ENCODE measurements at regions not wholly inside any gene's neighbourhood (a gene's known extent, or its start where the extent isn't known, plus 50 kb on each side); places are given as distances from the start of the nearest gene placed in this dataset.
"Not testable (repeated sequence)": the region's sequence is repeated elsewhere in the genome, so short reads cannot be mapped to it uniquely, and the experiment has no call there.

DNA sequence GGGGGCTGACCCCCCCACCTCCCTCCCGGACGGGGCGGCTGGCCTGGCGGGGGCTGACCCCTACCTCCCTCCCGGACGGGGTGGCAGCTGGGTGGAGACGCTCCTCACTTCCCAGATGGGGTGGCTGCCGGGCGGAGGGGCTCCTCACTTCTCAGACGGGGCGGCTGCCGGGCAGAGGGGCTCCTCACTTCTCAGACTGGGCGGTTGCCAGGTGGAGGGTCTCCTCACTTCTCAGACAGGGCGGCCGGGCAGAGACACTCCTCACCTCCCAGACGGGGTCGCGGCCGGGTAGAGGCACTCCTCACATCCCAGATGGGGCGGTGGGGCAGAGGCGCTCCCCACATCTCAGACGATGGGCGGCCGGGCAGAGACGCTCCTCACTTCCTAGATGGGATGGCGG is 435.1 kb downstream of the RPS24 start:
- not testable (repeated sequence) for TF ChIP-seq EP300, POLR2AphosphoS5, POLR2A (IDR thresholded peaks at IDR 0.05)
- TF ChIP-seq, protein P1, sequence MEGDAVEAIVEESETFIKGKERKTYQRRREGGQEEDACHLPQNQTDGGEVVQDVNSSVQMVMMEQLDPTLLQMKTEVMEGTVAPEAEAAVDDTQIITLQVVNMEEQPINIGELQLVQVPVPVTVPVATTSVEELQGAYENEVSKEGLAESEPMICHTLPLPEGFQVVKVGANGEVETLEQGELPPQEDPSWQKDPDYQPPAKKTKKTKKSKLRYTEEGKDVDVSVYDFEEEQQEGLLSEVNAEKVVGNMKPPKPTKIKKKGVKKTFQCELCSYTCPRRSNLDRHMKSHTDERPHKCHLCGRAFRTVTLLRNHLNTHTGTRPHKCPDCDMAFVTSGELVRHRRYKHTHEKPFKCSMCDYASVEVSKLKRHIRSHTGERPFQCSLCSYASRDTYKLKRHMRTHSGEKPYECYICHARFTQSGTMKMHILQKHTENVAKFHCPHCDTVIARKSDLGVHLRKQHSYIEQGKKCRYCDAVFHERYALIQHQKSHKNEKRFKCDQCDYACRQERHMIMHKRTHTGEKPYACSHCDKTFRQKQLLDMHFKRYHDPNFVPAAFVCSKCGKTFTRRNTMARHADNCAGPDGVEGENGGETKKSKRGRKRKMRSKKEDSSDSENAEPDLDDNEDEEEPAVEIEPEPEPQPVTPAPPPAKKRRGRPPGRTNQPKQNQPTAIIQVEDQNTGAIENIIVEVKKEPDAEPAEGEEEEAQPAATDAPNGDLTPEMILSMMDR (IDR thresholded peaks at IDR 0.05) = not testable (repeated sequence)

Measured in suprapubic skin (tissue), 4 donors.